GM06990 (cell line): ENCODE measurements at regions not wholly inside any gene's neighbourhood (a gene's known extent, or its start where the extent isn't known, plus 50 kb on each side); places are given as distances from the start of the nearest gene placed in this dataset.

ENCODE experiments used
- DNase-seq: peaks from one replicate; pipeline ENCODE4 v3.0.0-alpha.2; 2011; ENCODE audit not compliant: insufficient read length; ENCODE audit errors: extremely low read depth
- H3K27me3 ChIP-seq: replicated peaks from 2 replicates; pipeline ENCODE4 v1.6.0; 2011; ENCODE audit warnings: low read length; ENCODE audit not compliant: control insufficient read depth, insufficient read depth
- H3K36me3 ChIP-seq: 2 replicates; pipeline ENCODE4 v1.5.1; 2011; ENCODE audit warnings: low read length; ENCODE audit not compliant: control insufficient read depth, insufficient read depth
- H3K4me3 ChIP-seq: replicated peaks from 2 replicates; pipeline ENCODE4 v1.5.1; 2011; ENCODE audit warnings: low read depth, mild to moderate bottlenecking, control low read depth, low read length
- CTCF ChIP-seq: IDR thresholded peaks from 2 replicates; pipeline ENCODE4 v1.5.1; 2011; ENCODE audit warnings: low read length, control low read depth, mild to moderate bottlenecking, inconsistent platforms; ENCODE audit not compliant: insufficient read depth, poor library complexity, severe bottlenecking

GRCh38 chr1:166527752-166528151, 311.5 kb upstream of the POGK start:
- Histone ChIP-seq H3K36me3 (no peaks in the 10 kb centered on the region), H3K27me3 (no peaks in the 10 kb centered on the region)
- no peak for TF ChIP-seq CTCF

GRCh38 chr1:166538646-166539045, 300.6 kb upstream of the POGK start:
- no peak overlapping the region for H3K4me3 ChIP-seq
- no peak for TF ChIP-seq CTCF
- no peak for DNase-seq
- no peaks in the 10 kb centered on the region for H3K36me3 ChIP-seq
- no peaks in the 10 kb centered on the region for H3K27me3 ChIP-seq

More at GRCh38 chr1:166527752-166528151, 311.5 kb upstream of the POGK start:
- no peak for DNase-seq
- H3K4me3 ChIP-seq = no peak overlapping the region

- Histone ChIP-seq H3K36me3 (no peaks in the 10 kb centered on the region), H3K27me3 (no peaks in the 10 kb centered on the region), H3K4me3 (no peak overlapping the region)
- TF ChIP-seq CTCF = no peak
- DNase-seq = no peak
Observed at GRCh38 chr1:166544036-166544435, 295.2 kb upstream of the POGK start.

- TF ChIP-seq CTCF = no peak
- no peaks in the 10 kb centered on the region for H3K27me3 ChIP-seq
- no peaks in the 10 kb centered on the region for H3K36me3 ChIP-seq
- no peak overlapping the region for H3K4me3 ChIP-seq
- no peak for DNase-seq
Observed at GRCh38 chr1:166544561-166544960, 294.7 kb upstream of the POGK start.

- TF ChIP-seq CTCF = no peak
- no peaks in the 10 kb centered on the region for H3K36me3 ChIP-seq
- no peak for DNase-seq
Observed at GRCh38 chr1:166552706-166553105, 286.6 kb upstream of the POGK start.

GRCh38 chr1:166570954-166571353, 268.3 kb upstream of the POGK start:
- no peaks in the 10 kb centered on the region for H3K27me3 ChIP-seq

More at GRCh38 chr1:166552706-166553105, 286.6 kb upstream of the POGK start:
- Histone ChIP-seq H3K27me3 (no peaks in the 10 kb centered on the region), H3K4me3 (no peak overlapping the region)

More at GRCh38 chr1:166570954-166571353, 268.3 kb upstream of the POGK start:
- Histone ChIP-seq H3K4me3 (no peak overlapping the region), H3K36me3 (no peaks in the 10 kb centered on the region)
- DNase-seq = no peak
- TF ChIP-seq CTCF = no peak
